DOHH2 (cell line): ENCODE measurements at regions not wholly inside any gene's neighbourhood (a gene's known extent, or its start where the extent isn't known, plus 50 kb on each side); places are given as distances from the start of the nearest gene placed in this dataset.

ENCODE experiments used
- H3F3A ChIP-seq: fragments of 200-600 bp; sonication (generic), shearing (Covaris generic); 2 replicates; pipeline ENCODE4 v1.6.0; 2016; ENCODE audit warnings: antibody characterized with exemption, mild to moderate bottlenecking; ENCODE audit not compliant: control insufficient read depth, insufficient read depth
- H3K27ac ChIP-seq: fragments of 200-600 bp; sonication (generic); 2 replicates; pipeline ENCODE4 v1.5.1; 2014; ENCODE audit warnings: low read depth, mild to moderate bottlenecking, low read length, moderate library complexity
- H3K27me3 ChIP-seq: fragments of 200-600 bp; sonication (generic); 2 replicates; pipeline ENCODE4 v1.6.1; 2014; ENCODE audit warnings: mild to moderate bottlenecking, low read length, mixed read lengths; ENCODE audit not compliant: control insufficient read depth
- H3K36me3 ChIP-seq: fragments of 200-600 bp; sonication (generic); 2 replicates; pipeline ENCODE4 v1.6.1; 2014; ENCODE audit warnings: mild to moderate bottlenecking, low read length, moderate library complexity, mixed read lengths; ENCODE audit not compliant: control insufficient read depth
- H3K4me1 ChIP-seq: fragments of 200-600 bp; sonication (generic); 2 replicates; pipeline ENCODE4 v1.6.1; 2014; ENCODE audit warnings: mild to moderate bottlenecking, low read length, mixed read lengths; ENCODE audit not compliant: control insufficient read depth
- H3K4me2 ChIP-seq: fragments of 200-600 bp; sonication (generic); 2 replicates; pipeline ENCODE4 v1.6.0; 2014; ENCODE audit warnings: mild to moderate bottlenecking, low read length, moderate library complexity
- H3K4me3 ChIP-seq: fragments of 200-600 bp; sonication (generic); 2 replicates; pipeline ENCODE4 v1.5.1; 2014; ENCODE audit warnings: mild to moderate bottlenecking, low read length, mixed read lengths
- H3K79me2 ChIP-seq: fragments of 200-600 bp; sonication (generic); 2 replicates; pipeline ENCODE4 v1.6.1; 2014; ENCODE audit warnings: mild to moderate bottlenecking, low read length, mixed read lengths; ENCODE audit not compliant: control insufficient read depth
- H3K9me2 ChIP-seq: fragments of 200-600 bp; sonication (generic); replicated peaks from 2 replicates; pipeline ENCODE4 v1.6.1; 2014; ENCODE audit warnings: mild to moderate bottlenecking, low read length, mixed read lengths; ENCODE audit not compliant: control insufficient read depth
- H3K9me3 ChIP-seq: fragments of 200-600 bp; sonication (generic); 2 replicates; pipeline ENCODE4 v1.6.1; 2014; ENCODE audit warnings: antibody characterized with exemption, low read length, mixed read lengths; ENCODE audit not compliant: control insufficient read depth, insufficient read depth
- H4K20me1 ChIP-seq: fragments of 200-600 bp; sonication (generic); 2 replicates; pipeline ENCODE4 v1.6.0; 2014; ENCODE audit warnings: low read depth, mild to moderate bottlenecking, antibody characterized with exemption, low read length, moderate library complexity; ENCODE audit not compliant: control insufficient read depth, insufficient read depth
- CTCF ChIP-seq: fragments of 200-600 bp; sonication (generic); IDR thresholded peaks from one replicate; pipeline ENCODE4 v1.5.1; 2014; ENCODE audit warnings: antibody characterized with exemption, mild to moderate bottlenecking, low read depth, low read length; ENCODE audit not compliant: poor library complexity, severe bottlenecking
- EZH2phosphoT487 ChIP-seq: fragments of 200-600 bp; sonication (generic); IDR thresholded peaks from 2 replicates; pipeline ENCODE4 v1.6.1; 2017; ENCODE audit warnings: borderline replicate concordance, mild to moderate bottlenecking, antibody characterized with exemption, low read length, moderate library complexity, mixed read lengths

- Histone ChIP-seq H3K4me3 (no peak overlapping the region), H3K9me2 (no peaks in the 10 kb centered on the region), H3K4me2 (no peak overlapping the region), H3K27me3 (no peaks in the 10 kb centered on the region), H3K9me3 (no peaks in the 10 kb centered on the region), H3F3A (no peaks in the 10 kb centered on the region), H3K36me3 (no peaks in the 10 kb centered on the region), H4K20me1 (no peaks in the 10 kb centered on the region), H3K4me1 (no peaks in the 10 kb centered on the region), H3K27ac (no peak overlapping the region), H3K79me2 (no peaks in the 10 kb centered on the region)
- TF ChIP-seq EZH2phosphoT487 (no peak), CTCF (no peak)
Observed at GRCh38 chr18:61199171-61199848, 133.9 kb upstream of the CDH20 start.

- no peaks in the 10 kb centered on the region for H3F3A ChIP-seq
- no peaks in the 10 kb centered on the region for H3K4me1 ChIP-seq
- no peak overlapping the region for H3K4me2 ChIP-seq
- H3K9me3 ChIP-seq: no peaks in the 10 kb centered on the region
- no peaks in the 10 kb centered on the region for H3K27me3 ChIP-seq
- no peaks in the 10 kb centered on the region for H3K9me2 ChIP-seq
- no peaks in the 10 kb centered on the region for H3K36me3 ChIP-seq
- no peak overlapping the region for H3K27ac ChIP-seq
- H3K79me2 ChIP-seq: no peaks in the 10 kb centered on the region
- TF ChIP-seq CTCF: no peak
- no peak for TF ChIP-seq EZH2phosphoT487
- H4K20me1 ChIP-seq: no peaks in the 10 kb centered on the region
- H3K4me3 ChIP-seq: no peak overlapping the region
Observed at GRCh38 chr18:61201511-61201910, 131.7 kb upstream of the CDH20 start.

DNA sequence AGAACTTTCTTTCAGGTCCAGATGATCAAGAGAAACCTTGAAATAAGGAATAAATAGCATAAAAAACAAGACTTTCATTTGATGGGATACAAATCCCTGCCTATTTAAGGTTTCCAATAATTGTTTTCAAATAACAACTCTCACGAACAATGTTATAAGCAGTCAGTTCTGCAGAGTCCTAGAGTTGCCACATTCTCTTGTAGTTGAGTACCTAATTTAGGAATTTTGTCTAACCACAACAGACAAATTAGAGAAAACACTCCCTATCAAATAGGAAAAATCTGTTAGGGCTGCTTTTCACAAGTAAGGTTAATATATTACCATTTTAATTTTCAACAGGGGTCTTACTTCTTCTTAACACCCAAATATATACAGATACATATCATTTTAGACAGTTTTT is 130.1 kb upstream of the CDH20 start:
- H3K4me1 ChIP-seq: no peaks in the 10 kb centered on the region
- H3K9me3 ChIP-seq: no peaks in the 10 kb centered on the region
- H3K9me2 ChIP-seq: no peaks in the 10 kb centered on the region
- no peak overlapping the region for H3K4me2 ChIP-seq
- no peaks in the 10 kb centered on the region for H3F3A ChIP-seq
- H3K4me3 ChIP-seq: no peak overlapping the region
- H3K36me3 ChIP-seq: no peaks in the 10 kb centered on the region
- no peaks in the 10 kb centered on the region for H4K20me1 ChIP-seq
- TF ChIP-seq CTCF (no peak), EZH2phosphoT487 (no peak)
- no peaks in the 10 kb centered on the region for H3K27me3 ChIP-seq
- H3K79me2 ChIP-seq: no peaks in the 10 kb centered on the region
- H3K27ac ChIP-seq: no peak overlapping the region

DNA sequence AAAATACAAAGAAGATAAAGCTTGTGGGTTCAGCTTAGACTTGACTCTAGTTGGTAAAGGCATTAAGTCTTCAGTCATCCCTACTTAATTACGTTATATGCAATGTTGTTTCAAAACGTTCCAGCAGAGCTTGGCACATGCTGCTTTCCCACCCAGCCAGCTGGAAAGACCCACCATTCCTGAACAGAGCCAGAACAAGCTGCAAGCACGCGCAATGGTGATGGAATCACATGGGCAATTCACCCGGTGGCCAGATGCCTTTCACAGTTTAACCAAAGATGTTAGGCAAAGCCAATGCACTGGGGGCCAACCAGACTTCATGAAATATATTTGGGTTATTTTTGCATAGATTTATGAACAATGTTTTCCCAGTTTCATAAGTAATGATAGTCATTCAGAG is 123.4 kb upstream of the CDH20 start:
- Histone ChIP-seq H3K4me3 (no peak overlapping the region), H3K36me3 (no peaks in the 10 kb centered on the region), H3K79me2 (no peaks in the 10 kb centered on the region), H3K9me3 (no peaks in the 10 kb centered on the region), H3K27me3 (no peaks in the 10 kb centered on the region), H3K9me2 (no peaks in the 10 kb centered on the region), H4K20me1 (no peaks in the 10 kb centered on the region), H3K4me2 (no peak overlapping the region), H3K4me1 (no peaks in the 10 kb centered on the region), H3F3A (no peaks in the 10 kb centered on the region), H3K27ac (no peak overlapping the region)
- no peak for TF ChIP-seq CTCF
- no peak for TF ChIP-seq EZH2phosphoT487
